H1 (cell line): ENCODE measurements at regions not wholly inside any gene's neighbourhood (a gene's known extent, or its start where the extent isn't known, plus 50 kb on each side); places are given as distances from the start of the nearest gene placed in this dataset.
"Not testable (repeated sequence)": the region's sequence is repeated elsewhere in the genome, so short reads cannot be mapped to it uniquely, and the experiment has no call there.

Experiments
- CTCF ChIA-PET: fragments of 300-600 bp; sonication (Branson Sonifier 250); formaldehyde crosslinking; loops from one replicate; lab custom pipeline; 2021; ENCODE audit not compliant: partially characterized antibody; lab: Charles Lee
- POLR2A ChIA-PET: fragments of 300-600 bp; sonication (Branson Sonifier 250); formaldehyde crosslinking; loops from one replicate; lab custom pipeline; 2021; ENCODE audit warnings: inconsistent platforms; ENCODE audit not compliant: partially characterized antibody; lab: Charles Lee
- DNase-seq, 2 experiments: peaks; one replicate each; pipeline versions ENCODE4 v3.0.0 to v3.0.0-alpha.2; 2010 to 2022; ENCODE audit warnings: low spot score in 2 of 2, low read depth in 1 of 2, mixed read lengths in 1 of 2
- FAIRE-seq: peaks from 2 replicates; lab custom pipeline; 2011; peaks lifted over from hg19 to GRCh38; lab: Jason Lieb, UNC
- H2AFZ ChIP-seq: 2 replicates; pipeline ENCODE4 v1.8.1; 2012; ENCODE audit warnings: low read length, inconsistent platforms
- H2AK5ac ChIP-seq: 2 replicates; pipeline ENCODE4 v1.6.1; 2013; ENCODE audit warnings: low read depth, low read length
- H2BK120ac ChIP-seq: replicated peaks from 2 replicates; pipeline ENCODE3; 2013; ENCODE audit warnings: low read depth, low read length, inconsistent platforms
- H2BK12ac ChIP-seq: 2 replicates; pipeline ENCODE4 v1.6.1; 2013; ENCODE audit warnings: low read depth, low read length
- H2BK15ac ChIP-seq: 2 replicates; pipeline ENCODE4 v1.6.1; 2013; ENCODE audit warnings: low read length
- H2BK20ac ChIP-seq: 2 replicates; pipeline ENCODE4 v1.6.1; 2013; ENCODE audit warnings: low read length
- H2BK5ac ChIP-seq: 2 replicates; pipeline ENCODE4 v1.6.1; 2013; ENCODE audit warnings: low read depth, low read length
- H3K14ac ChIP-seq: 2 replicates; pipeline ENCODE4 v1.6.1; 2013; ENCODE audit warnings: inconsistent platforms; ENCODE audit not compliant: insufficient read length
- H3K18ac ChIP-seq: 2 replicates; pipeline ENCODE4 v1.6.1; 2013; ENCODE audit warnings: low read length; ENCODE audit errors: extremely low read depth
- H3K23ac ChIP-seq: 2 replicates; pipeline ENCODE4 v1.6.1; 2013; ENCODE audit warnings: inconsistent platforms; ENCODE audit not compliant: insufficient read length
- H3K23me2 ChIP-seq: 2 replicates; pipeline ENCODE4 v1.6.1; 2013; ENCODE audit warnings: low read depth, low read length
- H3K27ac ChIP-seq: 2 replicates; pipeline ENCODE4 v1.6.1; 2011; ENCODE audit warnings: low read depth, low read length, inconsistent platforms
- H3K27me3 ChIP-seq, 4 experiments: replicated peaks in 1 of 4; 1 replicate in 1 of 4; 2 replicates in 3 of 4; pipeline versions ENCODE4 v1.6.1 to v1.8.1; 2011 to 2013; ENCODE audit warnings: low read length in 3 of 4, mild to moderate bottlenecking in 3 of 4, inconsistent platforms in 2 of 4, mixed read lengths in 2 of 4, moderate library complexity in 1 of 4; ENCODE audit not compliant: control insufficient read depth in 3 of 4, insufficient read depth in 3 of 4; ENCODE audit errors: extremely low read depth in 1 of 4
- H3K36me3 ChIP-seq, 4 experiments: 2 replicates each; pipeline versions ENCODE4 v1.6.1 to v1.8.1; 2011 to 2013; ENCODE audit warnings: mild to moderate bottlenecking in 4 of 4, low read length in 3 of 4, moderate library complexity in 2 of 4, control low read depth in 1 of 4, inconsistent platforms in 1 of 4; ENCODE audit not compliant: insufficient read depth in 4 of 4, control insufficient read depth in 2 of 4
- H3K4ac ChIP-seq: replicated peaks from 2 replicates; pipeline ENCODE3; 2013; ENCODE audit warnings: low read length, low read depth, mixed read lengths, inconsistent platforms; ENCODE audit not compliant: insufficient read length
- H3K4me1 ChIP-seq, 4 experiments: replicated peaks in 1 of 4; 1 replicate in 1 of 4; 2 replicates in 3 of 4; pipeline versions ENCODE4 v1.6.1 to v1.8.1; 2011 to 2013; ENCODE audit warnings: low read length in 3 of 4, inconsistent platforms in 2 of 4, mixed read lengths in 1 of 4; ENCODE audit not compliant: insufficient read depth in 4 of 4, control insufficient read depth in 3 of 4
- H3K4me2 ChIP-seq, 2 experiments: 2 replicates each; pipeline versions ENCODE4 v1.6.1 to v1.8.1; 2011 to 2013; ENCODE audit warnings: low read depth in 2 of 2, low read length in 2 of 2, control low read depth in 1 of 2, inconsistent platforms in 1 of 2, mild to moderate bottlenecking in 1 of 2; ENCODE audit not compliant: insufficient read depth in 1 of 2
- H3K4me3 ChIP-seq, 4 experiments: fragments of 200-600, 300-600 bp in 1 of 4; sonication (generic), shearing (Covaris generic), sonication (Bioruptor Twin) in 1 of 4; 2 replicates each; pipeline versions ENCODE4 v1.5.1 to v1.8.1; 2011 to 2016; ENCODE audit warnings: low read length in 4 of 4, low read depth in 3 of 4, control low read depth in 2 of 4, inconsistent platforms in 2 of 4, mild to moderate bottlenecking in 2 of 4, mixed read lengths in 1 of 4, moderate library complexity in 1 of 4; ENCODE audit not compliant: insufficient read depth in 2 of 4; ENCODE audit errors: extremely low read depth in 1 of 4
- H3K56ac ChIP-seq: replicated peaks from 2 replicates; pipeline ENCODE3; 2013; ENCODE audit warnings: low read depth, mild to moderate bottlenecking, mixed read lengths, low read length, inconsistent platforms; ENCODE audit not compliant: insufficient read length
- H3K79me1 ChIP-seq: 2 replicates; pipeline ENCODE4 v1.6.1; 2013; ENCODE audit warnings: low read depth, low read length, control low read depth
- H3K79me2 ChIP-seq, 2 experiments: 2 replicates each; pipeline versions ENCODE4 v1.6.1 to v1.8.1; 2012 to 2013; ENCODE audit warnings: low read length in 2 of 2, mild to moderate bottlenecking in 2 of 2, inconsistent platforms in 1 of 2; ENCODE audit not compliant: insufficient read depth in 2 of 2, control insufficient read depth in 1 of 2
- H3K9ac ChIP-seq, 4 experiments: replicated peaks in 1 of 4; 1 replicate in 1 of 4; 2 replicates in 3 of 4; pipeline versions ENCODE4 v1.6.1 to v1.8.1; 2011 to 2013; ENCODE audit warnings: low read depth in 3 of 4, low read length in 3 of 4, control low read depth in 2 of 4, mild to moderate bottlenecking in 2 of 4, moderate library complexity in 2 of 4, inconsistent platforms in 1 of 4; ENCODE audit errors: extremely low read depth in 1 of 4
- H3K9me3 ChIP-seq, 2 experiments: 2 replicates each; pipeline versions ENCODE4 v1.6.1 to v1.8.1; 2012 to 2013; ENCODE audit warnings: mild to moderate bottlenecking in 2 of 2, moderate library complexity in 2 of 2, control low read depth in 1 of 2, inconsistent platforms in 1 of 2, low read depth in 1 of 2, low read length in 1 of 2, mixed read lengths in 1 of 2; ENCODE audit not compliant: insufficient read depth in 2 of 2
- H4K20me1 ChIP-seq, 2 experiments: replicated peaks in 1 of 2; 2 replicates each; pipeline versions ENCODE3 to v1.8.1; 2011 to 2013; ENCODE audit warnings: inconsistent platforms in 2 of 2, low read length in 2 of 2, mild to moderate bottlenecking in 1 of 2; ENCODE audit not compliant: insufficient read depth in 2 of 2, control insufficient read depth in 1 of 2
- H4K5ac ChIP-seq: 2 replicates; pipeline ENCODE4 v1.6.1; 2013; ENCODE audit warnings: low read length, low read depth, mixed read lengths, inconsistent platforms; ENCODE audit not compliant: insufficient read length
- H4K8ac ChIP-seq: 2 replicates; pipeline ENCODE4 v1.8.0; 2013; ENCODE audit warnings: mild to moderate bottlenecking, moderate library complexity, low read length, inconsistent platforms; ENCODE audit not compliant: insufficient read depth; ENCODE audit errors: extremely low read depth
- H4K91ac ChIP-seq: replicated peaks from 2 replicates; pipeline ENCODE3; 2013; ENCODE audit warnings: low read length, mixed read lengths, inconsistent platforms; ENCODE audit not compliant: insufficient read length
- WGBS, 2 experiments: shearing (Covaris generic) in 1 of 2; methylation state at CpG; one replicate each; pipeline versions ENCODE4 v1.1.6 to v1.1.7; 2013 to 2015; ENCODE audit warnings: low lambda C conversion rate in 2 of 2, mixed read lengths in 2 of 2, inconsistent platforms in 1 of 2, low coverage in 1 of 2, missing lambda C conversion rate in 1 of 2; ENCODE audit not compliant: insufficient replicate concordance in 2 of 2, insufficient coverage in 1 of 2, insufficient read length in 1 of 2; ENCODE audit errors: extremely low coverage in 1 of 2, missing lambda C conversion rate in 1 of 2; 5-methylcytosine and 5-hydroxymethylcytosine counted together

GRCh38 chr16:29139901-29140855 is 155.3 kb downstream of the LAT start:
- H2AK5ac ChIP-seq, H3K4me1 ChIP-seq, H4K8ac ChIP-seq, H3K4me2 ChIP-seq, CTCF ChIA-PET, H2BK12ac ChIP-seq, H4K5ac ChIP-seq, H3K4me3 ChIP-seq, H2AFZ ChIP-seq, H4K91ac ChIP-seq, H2BK15ac ChIP-seq, H4K20me1 ChIP-seq, H3K36me3 ChIP-seq, H3K56ac ChIP-seq, H2BK20ac ChIP-seq, H3K27ac ChIP-seq, H3K18ac ChIP-seq, H3K14ac ChIP-seq, H3K79me2 ChIP-seq, H3K23me2 ChIP-seq, H3K9me3 ChIP-seq, H2BK5ac ChIP-seq, H3K79me1 ChIP-seq, FAIRE-seq, H3K9ac ChIP-seq, H3K23ac ChIP-seq, DNase-seq, H3K4ac ChIP-seq, H2BK120ac ChIP-seq, H3K27me3 ChIP-seq: not testable (repeated sequence)
- 89% methylated on average over 37 of the region's 44 CpGs; no CpG with 5 or more reads in 1 of the 2 experiments for WGBS, 2 experiments
- POLR2A ChIA-PET, result interaction anchor here (0.6 kb wide), 1 partner anchor 9 kb away, joined by 4 read pairs; no protein-coding TSS in a partner anchor
